ENCODE measurements at regions not wholly inside any gene's neighbourhood (a gene's known extent, or its start where the extent isn't known, plus 50 kb on each side); places are given as distances from the start of the nearest gene placed in this dataset.

DNA sequence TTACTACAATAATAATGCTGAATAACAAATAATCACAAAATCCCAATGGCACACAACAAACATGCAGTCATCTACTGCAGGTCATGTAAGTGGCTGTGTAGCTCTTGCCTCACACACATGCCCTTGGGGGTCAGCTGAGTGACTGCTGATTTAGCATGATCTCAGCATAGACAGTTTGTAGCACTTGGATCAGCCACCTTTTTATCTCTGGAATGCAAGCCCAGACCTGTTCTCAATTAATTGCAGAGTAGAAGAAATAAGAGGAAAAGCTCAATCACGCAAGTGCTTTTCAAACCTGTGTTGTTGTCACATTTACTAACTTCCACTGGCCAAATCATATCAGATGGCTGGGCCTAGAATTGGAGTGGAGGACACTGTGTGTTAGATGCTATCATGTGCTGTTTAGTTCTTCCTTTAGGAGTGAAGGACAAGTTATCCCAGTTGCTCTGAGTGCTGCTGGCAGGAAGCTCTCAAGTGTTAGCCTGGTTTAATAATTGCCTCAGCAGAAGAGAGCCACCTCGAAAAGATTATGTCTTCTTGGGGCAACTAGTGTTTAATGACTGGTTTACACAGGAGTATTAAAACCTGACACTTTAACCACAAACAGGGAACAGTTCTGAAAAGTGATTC lies 128.3 kb upstream of the EPHA5 start:
- DNase-seq (ENCODE audit: low read depth, low spot score): no peak

DNA sequence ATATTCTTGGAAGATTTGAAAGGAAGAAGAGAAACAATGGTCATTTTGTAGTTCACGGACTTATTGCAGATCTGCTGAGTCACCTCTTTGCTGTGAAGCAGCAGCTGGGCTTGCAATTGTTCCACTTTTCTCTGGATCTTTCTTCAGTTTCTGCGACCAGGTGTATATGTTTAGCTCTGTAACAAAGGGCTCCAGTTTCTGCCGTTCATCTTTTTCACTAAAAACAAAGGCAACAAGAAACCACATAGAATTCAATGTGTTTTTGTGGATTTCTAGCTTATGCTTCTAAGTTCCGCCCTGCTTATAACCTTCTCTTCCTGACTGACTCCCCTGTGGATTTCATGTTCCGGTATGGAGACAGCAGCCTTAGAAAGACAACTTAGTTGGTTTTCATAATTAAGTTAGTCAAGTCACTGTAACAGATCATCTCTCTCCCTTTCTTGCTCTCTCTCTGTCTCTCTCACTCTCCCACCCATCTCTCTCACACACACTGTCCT lies 121.6 kb upstream of the EPHA5 start:
- DNase-seq (ENCODE audit: low read depth, low spot score): no peak

DNA sequence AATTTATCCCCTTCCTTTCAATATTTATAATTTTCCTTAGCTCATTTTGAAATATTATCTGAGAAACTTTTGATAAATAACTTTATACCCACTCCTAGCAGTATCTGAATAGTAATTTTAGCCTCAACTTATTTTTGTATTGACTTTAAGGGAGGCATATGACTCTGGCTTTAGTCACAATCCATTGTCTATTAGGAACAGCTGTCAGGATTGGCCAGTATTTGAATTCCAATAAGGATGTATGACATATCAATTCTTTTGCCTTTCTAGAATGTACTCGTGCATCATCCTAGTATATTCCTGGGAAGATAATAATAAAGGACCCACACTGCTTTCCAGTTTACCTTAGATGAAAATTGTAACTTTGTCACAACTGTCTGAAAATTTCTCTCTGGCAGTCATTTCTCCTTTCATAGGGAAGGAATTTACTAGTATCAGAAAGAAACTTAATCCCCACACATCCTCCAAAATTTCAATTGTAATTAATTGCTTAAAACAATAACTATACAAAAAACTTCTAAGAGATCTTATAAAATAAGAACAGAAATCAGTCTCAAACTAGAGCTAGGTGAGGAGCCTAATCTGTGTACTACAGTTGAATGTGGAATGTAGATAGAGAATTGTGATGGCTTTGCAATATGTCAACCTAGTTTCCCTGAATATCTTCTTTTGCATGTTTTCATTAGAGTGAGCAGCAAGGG lies 121.0 kb upstream of the EPHA5 start:
- DNase-seq (ENCODE audit: low read depth, low spot score): no peak

DNA sequence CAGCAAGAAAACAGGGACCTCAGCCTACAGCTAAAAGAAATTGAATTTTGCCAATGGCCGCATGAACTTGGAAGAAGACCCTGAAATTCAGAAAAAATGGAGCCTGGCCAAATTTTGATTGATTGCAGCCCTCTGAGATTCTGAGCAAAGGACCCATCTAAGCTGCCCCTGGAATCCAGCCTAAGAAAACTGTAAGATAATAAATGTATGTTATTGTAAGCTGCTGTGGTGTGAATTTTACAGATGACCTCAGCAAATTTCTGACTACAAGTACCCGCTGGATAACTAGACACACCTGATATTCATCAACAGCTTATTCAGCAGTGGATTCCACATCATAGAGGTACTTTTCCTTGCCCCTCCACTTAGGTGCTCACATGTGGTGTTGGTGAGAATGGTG lies 119.5 kb upstream of the EPHA5 start:
- no peak for DNase-seq (ENCODE audit: low read depth, low spot score)

DNA sequence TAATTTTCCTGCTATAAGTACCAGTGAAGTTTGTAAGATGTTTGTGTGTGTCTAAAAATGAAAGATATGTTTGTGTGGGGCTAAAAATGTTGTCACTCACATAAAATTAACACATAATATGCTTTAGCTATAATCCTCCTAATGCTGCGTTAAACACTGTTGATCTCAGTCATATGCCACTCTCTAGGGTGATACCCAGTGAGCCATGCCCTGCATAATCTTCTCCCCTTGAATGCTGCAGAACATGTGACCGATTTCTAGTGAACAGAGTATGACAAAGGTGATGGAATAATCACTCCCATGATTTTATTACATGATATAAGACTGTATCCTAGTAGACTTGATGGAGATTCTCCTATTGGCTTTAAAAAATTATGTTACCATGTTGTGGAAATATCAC lies 119.1 kb upstream of the EPHA5 start:
- DNase-seq (ENCODE audit: low read depth, low spot score): no peak

DNA sequence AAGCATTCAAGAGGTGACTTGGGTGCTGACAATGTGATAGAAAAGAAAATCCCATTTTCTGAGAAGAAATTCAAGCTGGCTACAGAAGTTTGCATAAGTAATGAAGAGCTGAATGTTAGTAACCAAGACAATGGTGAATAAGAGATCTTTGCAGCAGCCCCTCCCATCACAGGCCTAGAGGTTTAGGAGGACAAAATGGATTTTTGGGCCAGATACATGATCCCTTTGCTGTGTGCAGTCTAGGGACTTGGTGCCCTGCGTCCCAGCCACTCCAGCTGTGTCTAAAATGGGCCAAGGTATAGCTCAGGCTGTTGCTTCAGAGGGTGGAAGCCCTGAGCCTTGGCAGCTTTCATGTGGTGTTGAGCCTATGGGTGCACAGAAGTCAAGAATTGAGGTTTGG lies 107.0 kb upstream of the EPHA5 start:
- no peak for DNase-seq (ENCODE audit: low read depth, low spot score)

DNA sequence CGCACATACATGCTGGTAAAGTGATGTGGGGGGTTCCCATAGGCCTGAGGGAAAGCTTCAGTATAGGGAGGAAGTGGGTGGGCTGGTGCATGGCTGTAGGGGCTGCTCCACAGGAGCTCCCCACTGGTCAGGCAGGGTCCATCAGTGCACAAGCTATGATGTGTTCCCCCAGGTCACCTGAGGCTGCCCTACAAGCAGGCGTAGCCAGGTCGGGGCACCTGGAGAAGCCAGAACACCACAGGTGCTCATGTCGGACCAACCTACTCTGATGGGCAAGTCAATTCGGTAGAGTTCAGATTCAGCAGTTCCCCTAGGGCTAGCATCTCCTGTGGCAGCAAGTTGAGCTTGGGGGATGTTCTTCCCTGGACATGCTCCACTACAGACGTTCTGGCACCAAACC lies 103.3 kb upstream of the EPHA5 start:
- no peak for DNase-seq (ENCODE audit: low read depth, low spot score)

DNA sequence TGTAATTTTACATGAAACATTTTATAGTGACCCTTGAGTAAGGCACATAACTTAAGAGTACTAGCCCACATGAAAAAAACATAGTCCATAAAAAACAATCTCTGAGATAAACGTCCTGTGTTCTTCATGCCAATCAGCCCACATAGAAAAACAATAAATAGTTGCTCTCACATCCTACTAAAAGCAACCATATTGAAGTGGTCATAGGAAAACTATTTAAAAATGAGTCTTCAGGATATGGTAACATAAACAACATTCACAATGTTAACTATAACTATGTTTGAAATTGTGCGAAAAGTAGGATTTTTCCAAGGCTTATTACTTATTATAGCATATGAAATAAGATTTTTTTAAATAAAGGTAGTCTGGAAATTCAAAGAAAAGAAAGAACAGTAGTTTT lies 77.1 kb upstream of the EPHA5 start:
- DNase-seq (ENCODE audit: low read depth, low spot score): no peak

DNA sequence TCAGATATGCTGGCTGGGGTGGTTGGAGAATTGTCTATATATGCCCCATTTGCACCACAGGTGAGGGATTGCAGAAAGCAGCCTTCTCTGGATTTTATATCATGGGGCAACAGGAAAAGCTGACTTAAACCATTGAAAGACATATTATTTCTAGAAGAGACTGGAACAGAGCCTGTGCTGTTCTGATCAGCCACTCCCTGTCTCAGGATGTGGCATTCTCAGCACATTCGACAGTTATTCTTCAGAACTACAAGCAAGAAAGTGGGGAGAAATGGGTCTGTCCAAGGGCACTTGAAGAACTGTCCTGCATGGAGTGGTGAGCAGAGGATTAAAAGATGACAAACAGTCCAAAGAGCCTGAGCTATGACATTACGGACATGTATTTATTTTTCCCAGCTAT lies 67.8 kb upstream of the EPHA5 start:
- no peak for DNase-seq (ENCODE audit: low read depth, low spot score)

DNA sequence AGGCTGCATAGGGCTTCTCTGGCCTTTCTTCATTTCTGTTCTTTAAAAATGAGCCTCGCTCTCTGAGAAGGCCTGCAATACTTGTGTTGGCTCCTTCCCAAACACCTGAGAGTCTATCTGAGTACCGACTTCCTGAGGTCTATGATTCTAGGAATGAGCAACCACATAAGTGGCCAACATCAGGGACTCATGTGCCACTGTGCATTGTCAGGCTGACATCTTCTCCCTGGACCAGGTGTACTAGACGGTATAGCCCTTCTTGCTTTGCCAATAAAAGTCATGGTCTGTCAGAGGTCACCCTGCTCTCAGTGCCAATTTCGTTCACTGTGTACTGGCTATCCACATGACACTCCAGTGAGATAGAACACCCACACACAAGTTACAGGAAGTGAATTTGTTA lies 67.4 kb upstream of the EPHA5 start:
- DNase-seq (ENCODE audit: low read depth, low spot score): no peak

DNA sequence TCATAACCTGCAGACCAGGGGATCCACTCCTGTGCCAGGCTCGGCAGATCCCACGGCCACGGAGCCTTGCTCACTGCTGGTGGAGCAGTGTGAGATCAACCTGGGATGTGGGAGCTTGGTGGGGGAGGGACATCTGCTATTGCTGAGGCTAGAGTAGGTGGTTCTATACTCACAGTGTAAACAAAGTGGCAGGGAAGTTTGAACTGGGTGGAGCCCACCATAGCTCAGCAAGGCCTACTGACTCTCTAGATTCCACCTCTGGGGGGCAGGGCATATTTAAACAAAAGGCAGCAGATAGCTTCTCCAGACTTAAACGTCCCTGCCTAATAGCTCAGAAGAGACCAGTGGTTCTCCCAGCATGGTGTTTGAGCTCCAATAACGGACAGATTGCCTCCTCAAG lies 54.7 kb upstream of the EPHA5 start:
- DNase-seq (ENCODE audit: low read depth, low spot score): no peak
